GM21367 (cell line): ENCODE measurements at regions not wholly inside any gene's neighbourhood (a gene's known extent, or its start where the extent isn't known, plus 50 kb on each side); places are given as distances from the start of the nearest gene placed in this dataset.

Experiments used
- ATAC-seq: cut with Tn5 transposase; IDR thresholded peaks from one replicate; pipeline ENCODE4 v1.9.1; 2021; ENCODE audit not compliant: unreplicated experiment

DNA sequence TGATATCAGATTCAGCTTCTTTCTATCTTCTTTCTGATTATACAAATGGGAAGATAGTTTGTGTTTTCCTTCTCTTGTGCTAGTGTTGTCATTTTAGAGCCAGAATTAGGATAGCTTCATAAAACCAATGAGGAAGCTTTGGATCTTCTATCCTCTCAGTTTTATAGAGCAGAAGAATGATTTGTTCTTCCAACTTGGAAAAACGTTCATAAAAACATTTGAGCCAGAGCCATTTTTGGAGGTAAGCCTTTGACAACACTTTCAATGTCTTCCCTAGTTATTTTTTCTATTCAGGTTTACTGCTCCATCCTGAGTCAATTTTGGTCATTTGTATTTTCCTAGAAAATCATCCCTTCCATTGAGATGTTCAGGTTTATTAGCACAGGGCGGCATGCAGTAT is 91.2 kb upstream of the MYOCD start:
- no peak for ATAC-seq

- no peak for ATAC-seq
These were observed 90.0 kb upstream of the MYOCD start for GRCh38 chr17:12575641-12576040.

DNA sequence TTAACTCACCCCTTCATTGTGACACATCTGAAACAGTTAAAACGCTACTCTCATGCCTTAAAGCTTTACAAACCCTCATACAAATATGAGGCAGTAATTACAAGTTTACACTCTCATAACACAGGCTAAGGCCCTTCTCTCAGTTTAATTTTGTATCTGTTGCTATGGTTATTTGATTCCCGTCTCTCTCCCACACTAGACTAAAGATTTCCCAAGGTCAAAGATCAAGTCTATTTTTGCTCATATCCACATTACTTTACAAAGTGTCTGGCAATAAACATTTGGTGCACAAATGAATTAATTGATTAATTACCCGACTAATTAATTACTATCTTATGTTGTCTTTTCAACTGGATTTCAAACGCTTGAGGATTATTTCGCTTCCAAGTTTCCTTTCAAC is 86.4 kb upstream of the MYOCD start:
- ATAC-seq: no peak

DNA sequence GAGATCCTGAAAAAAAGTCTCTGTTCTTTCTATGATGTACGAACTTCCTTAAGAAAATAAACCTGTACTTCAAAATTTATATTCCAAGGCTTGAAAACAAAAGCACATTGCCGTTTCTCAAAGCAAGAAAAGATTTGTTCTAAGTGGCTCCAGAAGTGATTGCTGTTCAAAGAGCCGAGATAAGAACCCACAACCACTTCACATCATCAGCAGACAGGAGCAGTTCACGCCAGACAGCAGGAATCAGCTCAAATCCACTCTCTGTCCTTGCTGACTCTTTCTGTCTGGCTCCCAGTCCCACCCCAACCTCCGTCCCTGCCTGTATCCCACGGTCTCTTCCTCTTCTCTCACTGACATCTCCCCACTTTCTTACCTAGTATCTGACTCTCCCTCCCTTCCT is 85.0 kb upstream of the MYOCD start:
- no peak for ATAC-seq

GRCh38 chr17:12584727-12585126 is 81.0 kb upstream of the MYOCD start:
- no peak for ATAC-seq

GRCh38 chr17:12588531-12588930 is 77.2 kb upstream of the MYOCD start:
- no peak for ATAC-seq

- no peak for ATAC-seq
These were observed 75.3 kb upstream of the MYOCD start for GRCh38 chr17:12590417-12590816.

DNA sequence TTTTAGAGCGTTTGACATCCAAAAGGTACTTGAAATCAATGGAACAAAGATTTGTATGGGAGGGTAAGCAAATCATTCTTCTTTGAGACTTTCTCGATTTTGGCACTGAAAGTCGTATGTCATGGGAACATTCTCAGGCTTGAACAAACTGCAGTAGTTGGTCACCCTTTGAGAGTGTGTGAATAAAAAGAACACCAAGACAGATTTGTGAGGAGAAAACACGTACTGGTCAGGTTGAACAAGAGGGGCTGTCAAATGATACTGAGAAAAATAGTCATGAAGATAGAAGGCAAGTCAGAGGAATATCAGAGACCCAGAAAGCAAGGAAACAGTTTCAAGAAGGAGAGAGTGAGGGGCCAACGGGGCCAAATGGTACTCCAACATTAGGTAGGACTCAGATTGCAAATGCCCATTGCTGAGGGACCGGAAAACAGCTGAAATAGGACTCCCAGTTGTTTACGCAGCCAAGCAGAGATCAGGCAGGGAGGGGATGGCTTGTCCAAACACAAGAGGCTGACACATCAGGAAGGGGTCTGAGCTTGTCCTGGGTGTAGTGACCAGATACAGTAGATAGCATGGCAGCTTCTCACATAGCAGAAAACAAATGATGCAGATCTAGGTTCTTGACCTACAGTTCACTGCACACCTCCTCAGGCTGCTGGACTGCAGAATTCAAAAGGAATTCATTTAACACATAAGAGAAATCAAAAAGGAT is 74.5 kb upstream of the MYOCD start:
- ATAC-seq: no peak

- ATAC-seq: no peak
These were observed 72.7 kb upstream of the MYOCD start for GRCh38 chr17:12592941-12593340.

DNA sequence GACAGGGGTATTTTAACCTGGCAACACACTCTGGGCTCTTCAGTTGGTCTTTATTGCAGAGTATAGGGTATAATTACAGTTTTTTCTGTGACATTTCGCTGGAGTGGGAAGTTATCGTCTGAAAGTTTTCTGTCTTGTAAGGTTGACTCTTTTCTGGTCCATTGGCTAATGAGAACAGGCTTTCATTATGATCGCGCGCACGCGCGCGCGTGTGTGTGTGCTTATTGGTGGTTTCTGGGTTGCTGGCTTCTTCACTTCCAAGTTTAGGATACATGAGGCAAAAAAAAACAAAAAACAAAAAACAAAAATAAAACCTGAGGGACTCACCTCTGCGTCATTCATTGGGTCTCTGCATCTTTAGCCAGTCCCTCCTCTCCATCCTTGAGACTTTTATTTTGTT is 68.7 kb upstream of the MYOCD start:
- ATAC-seq: no peak

GRCh38 chr17:12597895-12598294 is 67.8 kb upstream of the MYOCD start:
- ATAC-seq: no peak

- ATAC-seq: no peak
These were observed 66.3 kb upstream of the MYOCD start for GRCh38 chr17:12599186-12599920.

DNA sequence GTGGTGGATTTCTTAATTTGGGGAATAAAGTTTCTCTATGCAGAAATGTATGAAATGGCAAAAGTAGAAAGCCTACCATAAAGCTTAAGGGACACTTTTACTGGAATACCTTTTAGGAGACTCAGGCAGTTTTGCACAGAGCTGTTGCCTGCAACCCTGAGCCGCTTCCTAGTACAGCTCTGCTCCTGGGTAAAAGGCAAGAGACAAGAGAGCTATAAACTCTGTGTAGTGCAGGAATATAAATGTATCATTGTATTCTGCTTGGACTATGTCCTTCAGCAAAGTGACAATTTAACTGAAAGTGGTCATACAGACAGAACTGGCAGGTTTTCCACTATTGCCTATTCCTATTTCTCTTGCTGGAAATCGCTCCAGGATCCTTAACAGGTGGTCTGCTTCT is 65.3 kb upstream of the MYOCD start:
- ATAC-seq: no peak

- ATAC-seq: no peak
These were observed 62.1 kb upstream of the MYOCD start for GRCh38 chr17:12603566-12603965.

DNA sequence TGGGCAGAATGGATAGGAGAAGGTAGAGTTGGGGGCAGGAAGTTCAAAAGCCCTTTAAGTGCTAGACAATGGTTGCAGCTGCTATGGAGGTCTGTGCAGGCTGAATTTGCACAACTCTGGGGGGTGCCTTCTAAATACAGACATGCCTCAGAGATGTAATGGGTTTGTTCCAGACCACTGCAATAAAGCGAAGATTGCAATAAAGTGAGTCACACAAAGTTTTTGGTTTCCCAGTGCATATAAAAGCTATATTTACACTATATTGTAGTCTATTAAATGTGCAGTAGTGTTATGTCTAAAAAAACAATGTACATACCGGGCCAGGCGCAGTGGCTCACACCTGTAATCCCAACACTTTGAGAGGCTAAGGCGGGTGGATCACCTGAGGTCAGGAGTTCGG is 60.5 kb upstream of the MYOCD start:
- ATAC-seq: no peak

DNA sequence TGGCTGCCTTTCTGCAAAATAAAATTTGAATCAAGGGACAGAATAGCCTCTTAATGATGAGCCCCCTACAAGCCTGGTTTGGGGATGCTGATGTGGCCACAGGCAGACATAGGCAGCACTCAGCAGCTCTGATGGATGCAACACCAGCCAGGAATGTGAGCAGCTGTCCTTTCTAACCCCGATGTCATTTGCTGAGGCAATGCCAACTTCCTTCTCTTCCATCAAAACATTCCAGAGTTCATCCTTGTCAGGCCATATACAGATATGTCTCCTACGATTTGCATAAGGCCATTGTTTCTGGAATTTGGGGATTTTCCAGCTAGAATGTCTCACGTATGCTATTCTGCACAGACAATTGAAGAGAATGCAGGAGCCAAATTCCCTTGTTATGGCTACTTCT is 52.1 kb upstream of the MYOCD start:
- no peak for ATAC-seq
